ENCODE measurements at regions not wholly inside any gene's neighbourhood (a gene's known extent, or its start where the extent isn't known, plus 50 kb on each side); places are given as distances from the start of the nearest gene placed in this dataset.

GRCh38 chr9:75462866-75463265 lies 374.6 kb downstream of the OSTF1 start:
- DNase-seq (ENCODE audit: low spot score) (no peak), ATAC-seq (no peak)
- no peaks in the 10 kb centered on the region for H3K9me3 Mint-ChIP-seq
- Histone ChIP-seq H3K9me2 (ENCODE audit: insufficient read depth) (peaks cover 19% of the 10 kb centered on the region), H3K27ac (ENCODE audit: low read depth) (no peak overlapping the region), H2AFZ (no peak overlapping the region), H3K27me3 (ENCODE audit: insufficient read depth) (no peaks in the 10 kb centered on the region), H3K79me2 (replicated peaks; ENCODE audit: insufficient read depth) (no peaks in the 10 kb centered on the region), H3K4me3 (no peak overlapping the region), H4K20me1 (replicated peaks; ENCODE audit: insufficient read depth) (no peaks in the 10 kb centered on the region), H3F3A (replicated peaks; ENCODE audit: low read depth) (no peaks in the 10 kb centered on the region), H3K36me3 (ENCODE audit: insufficient read depth) (no peaks in the 10 kb centered on the region), H3K4me2 (no peak overlapping the region), H3K4me1 (ENCODE audit: insufficient read depth) (peaks cover 22% of the 10 kb centered on the region; the same call in 1 of the 2 replicates)
- no peak overlapping the region for H3K27ac Mint-ChIP-seq
- peaks cover 8% of the 10 kb centered on the region; the same call in 2 of the 3 replicates for H3K4me1 Mint-ChIP-seq
- H3K36me3 Mint-ChIP-seq (ENCODE audit: low read depth): peaks cover 7% of the 10 kb centered on the region; the same call in 2 of the 3 replicates
- TF ChIP-seq ZNF331 (CRISPR knock-in tag; IDR thresholded peaks at IDR 0.05; ENCODE audit: low read depth) (no peak), REST (IDR thresholded peaks at IDR 0.05; ENCODE audit: unreplicated experiment) (no peak), EZH2phosphoT487 (IDR thresholded peaks at IDR 0.05; ENCODE audit: unreplicated experiment) (no peak), ZNF114 (CRISPR knock-in tag; IDR thresholded peaks at IDR 0.05) (no peak), EZH2 (IDR thresholded peaks at IDR 0.05; ENCODE audit: low read depth, unreplicated experiment) (no peak), CREB1 (CRISPR knock-in tag; IDR thresholded peaks at IDR 0.05; ENCODE audit: low read depth) (no peak), ETS1 (IDR thresholded peaks at IDR 0.05) (no peak)
- no peak overlapping the region for H3K4me3 Mint-ChIP-seq
- no peaks in the 10 kb centered on the region for H3K27me3 Mint-ChIP-seq (ENCODE audit: insufficient read depth, low read depth, poor library complexity)

- no peak overlapping the region for H2AFZ ChIP-seq
- Mint-ChIP-seq H3K27ac (no peak overlapping the region), H3K9me3 (no peaks in the 10 kb centered on the region), H3K36me3 (ENCODE audit: low read depth) (peaks cover 7% of the 10 kb centered on the region; the same call in 2 of the 3 replicates), H3K4me1 (peaks cover 3% of the 10 kb centered on the region; the same call in 2 of the 3 replicates), H3K27me3 (ENCODE audit: insufficient read depth, low read depth, poor library complexity) (no peaks in the 10 kb centered on the region), H3K4me3 (no peak overlapping the region)
- H3K27ac ChIP-seq (ENCODE audit: low read depth): no peak overlapping the region
- no peak overlapping the region for H3K4me3 ChIP-seq
- H3K9me2 ChIP-seq (ENCODE audit: insufficient read depth): peaks cover 29% of the 10 kb centered on the region
- ATAC-seq (no peak), DNase-seq (ENCODE audit: low spot score) (no peak)
- H4K20me1 ChIP-seq (replicated peaks; ENCODE audit: insufficient read depth): no peaks in the 10 kb centered on the region
- H3K79me2 ChIP-seq (replicated peaks; ENCODE audit: insufficient read depth): no peaks in the 10 kb centered on the region
- H3K4me1 ChIP-seq (ENCODE audit: insufficient read depth): peaks cover 12% of the 10 kb centered on the region; the same call in 1 of the 2 replicates
- no peak overlapping the region for H3K4me2 ChIP-seq
- no peaks in the 10 kb centered on the region for H3F3A ChIP-seq (replicated peaks; ENCODE audit: low read depth)
- no peaks in the 10 kb centered on the region for H3K36me3 ChIP-seq (ENCODE audit: insufficient read depth)
- H3K27me3 ChIP-seq (ENCODE audit: insufficient read depth): no peaks in the 10 kb centered on the region
- TF ChIP-seq REST (IDR thresholded peaks at IDR 0.05; ENCODE audit: unreplicated experiment) (no peak), EZH2phosphoT487 (IDR thresholded peaks at IDR 0.05; ENCODE audit: unreplicated experiment) (no peak), CTCF (conservative IDR thresholded peaks at IDR 0.05; ENCODE audit: low read depth in 2 of 2) (no peak), POLR2AphosphoS5 (IDR thresholded peaks at IDR 0.05; ENCODE audit: low read depth) (no peak), ETS1 (IDR thresholded peaks at IDR 0.05) (no peak), CREB1 (CRISPR knock-in tag; IDR thresholded peaks at IDR 0.05; ENCODE audit: low read depth) (no peak), ZNF331 (CRISPR knock-in tag; IDR thresholded peaks at IDR 0.05; ENCODE audit: low read depth) (no peak), STAT1 (IDR thresholded peaks at IDR 0.05; ENCODE audit: unreplicated experiment) (no peak), NANOG (IDR thresholded peaks at IDR 0.05; ENCODE audit: borderline replicate concordance) (no peak), EZH2 (IDR thresholded peaks at IDR 0.05; ENCODE audit: low read depth, unreplicated experiment) (no peak), JUNB (IDR thresholded peaks at IDR 0.05; ENCODE audit: unreplicated experiment) (no peak), ZNF114 (CRISPR knock-in tag; IDR thresholded peaks at IDR 0.05) (no peak)
Measured at GRCh38 chr9:75463871-75464270, 375.6 kb downstream of the OSTF1 start.
